Endothelial cell (in vitro differentiated cells): ENCODE measurements at regions not wholly inside any gene's neighbourhood (a gene's known extent, or its start where the extent isn't known, plus 50 kb on each side); places are given as distances from the start of the nearest gene placed in this dataset.
"Not testable (repeated sequence)": the region's sequence is repeated elsewhere in the genome, so short reads cannot be mapped to it uniquely, and the experiment has no call there.

Experiments
- DNase-seq: peaks from one replicate; pipeline ENCODE4 v3.0.0; 2021; ENCODE audit warnings: low spot score
- H3K27ac Mint-ChIP-seq: one replicate; pipeline ENCODE4 v1.8.0; 2021; ENCODE audit warnings: mixed read lengths, inconsistent platforms; ENCODE audit not compliant: unreplicated experiment
- H3K27me3 Mint-ChIP-seq: one replicate; pipeline ENCODE4 v1.8.0; 2021; ENCODE audit warnings: mild to moderate bottlenecking, moderate library complexity, mixed read lengths, inconsistent platforms; ENCODE audit not compliant: unreplicated experiment
- H3K36me3 Mint-ChIP-seq: one replicate; pipeline ENCODE4 v1.8.0; 2021; ENCODE audit warnings: mild to moderate bottlenecking, low read depth, mixed read lengths, inconsistent platforms; ENCODE audit not compliant: unreplicated experiment
- H3K4me1 Mint-ChIP-seq: one replicate; pipeline ENCODE4 v1.8.0; 2021; ENCODE audit warnings: mild to moderate bottlenecking, mixed read lengths, inconsistent platforms; ENCODE audit not compliant: unreplicated experiment
- H3K4me3 Mint-ChIP-seq: one replicate; pipeline ENCODE4 v1.8.0; 2021; ENCODE audit warnings: mild to moderate bottlenecking, mixed read lengths, inconsistent platforms; ENCODE audit not compliant: unreplicated experiment
- H3K9me3 Mint-ChIP-seq: one replicate; pipeline ENCODE4 v1.8.0; 2021; ENCODE audit warnings: mixed read lengths, inconsistent platforms; ENCODE audit not compliant: unreplicated experiment
- CTCF ChIP-seq: fragments of 200-600 bp; sonication (generic); IDR thresholded peaks from one replicate; pipeline ENCODE4 v1.5.0; 2021; ENCODE audit warnings: antibody characterized with exemption; ENCODE audit not compliant: unreplicated experiment

DNA sequence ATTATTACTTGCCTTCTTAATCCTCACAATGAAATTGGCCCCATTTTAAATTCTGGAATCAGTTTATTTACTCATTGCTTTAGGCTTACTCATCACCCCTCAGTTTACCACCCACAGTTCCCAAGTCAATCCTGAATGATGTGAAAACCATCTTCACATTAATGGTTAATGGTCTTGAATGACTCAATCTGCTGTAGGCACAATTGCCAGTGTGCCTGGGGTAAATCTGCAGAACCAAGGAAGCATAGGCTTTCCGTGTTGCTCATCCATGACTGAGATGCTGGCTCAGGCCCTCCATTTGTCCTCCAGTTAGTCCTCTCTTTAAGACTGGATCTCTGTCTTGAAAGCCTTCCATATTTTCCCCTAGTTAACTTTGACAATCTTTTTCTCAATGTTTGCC, 164.5 kb downstream of the PMAIP1 start:
- H3K9me3 Mint-ChIP-seq: no peaks in the 10 kb centered on the region
- peaks cover 1% of the 10 kb centered on the region for H3K27me3 Mint-ChIP-seq
- H3K36me3 Mint-ChIP-seq: no peaks in the 10 kb centered on the region
- no peak overlapping the region for H3K27ac Mint-ChIP-seq
- DNase-seq: no peak
- H3K4me3 Mint-ChIP-seq: no peak overlapping the region
- H3K4me1 Mint-ChIP-seq: no peaks in the 10 kb centered on the region
- no peak for TF ChIP-seq CTCF

DNA sequence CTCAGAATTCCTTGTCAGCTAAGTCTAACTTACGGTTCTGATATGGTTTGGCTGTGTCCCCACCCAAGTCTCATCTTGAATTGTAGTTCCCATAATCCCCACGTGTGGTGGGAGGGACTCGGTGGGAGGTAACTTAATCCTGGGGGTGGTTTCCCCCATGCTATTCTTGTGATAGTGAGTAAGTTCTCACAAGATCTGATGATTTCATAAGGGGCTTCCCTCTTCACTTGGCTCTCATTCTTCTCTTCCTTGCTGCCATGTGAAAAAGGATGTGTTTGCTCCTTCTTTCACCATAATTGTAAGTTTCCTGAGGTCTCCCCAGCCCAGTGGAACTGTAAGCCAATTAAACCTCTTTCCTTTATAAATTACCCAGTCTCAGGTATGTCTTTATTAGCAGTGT, 163.0 kb downstream of the PMAIP1 start:
- H3K4me3 Mint-ChIP-seq, H3K4me1 Mint-ChIP-seq, H3K9me3 Mint-ChIP-seq, H3K27ac Mint-ChIP-seq, H3K27me3 Mint-ChIP-seq, DNase-seq, H3K36me3 Mint-ChIP-seq: not testable (repeated sequence)

GRCh38 chr18:60062396-60062795, 162.6 kb downstream of the PMAIP1 start:
- no peaks in the 10 kb centered on the region for H3K4me1 Mint-ChIP-seq
- DNase-seq: no peak
- H3K27me3 Mint-ChIP-seq: peaks cover 1% of the 10 kb centered on the region
- H3K9me3 Mint-ChIP-seq: no peaks in the 10 kb centered on the region
- no peak overlapping the region for H3K27ac Mint-ChIP-seq
- H3K36me3 Mint-ChIP-seq: no peaks in the 10 kb centered on the region
- no peak overlapping the region for H3K4me3 Mint-ChIP-seq
- TF ChIP-seq CTCF: no peak

- Mint-ChIP-seq H3K9me3 (no peaks in the 10 kb centered on the region), H3K27ac (no peak overlapping the region), H3K36me3 (no peaks in the 10 kb centered on the region), H3K27me3 (peaks cover 1% of the 10 kb centered on the region), H3K4me3 (no peak overlapping the region), H3K4me1 (no peaks in the 10 kb centered on the region)
- no peak for TF ChIP-seq CTCF
- no peak for DNase-seq
Observed at GRCh38 chr18:60060578-60060977, 160.8 kb downstream of the PMAIP1 start.

DNA sequence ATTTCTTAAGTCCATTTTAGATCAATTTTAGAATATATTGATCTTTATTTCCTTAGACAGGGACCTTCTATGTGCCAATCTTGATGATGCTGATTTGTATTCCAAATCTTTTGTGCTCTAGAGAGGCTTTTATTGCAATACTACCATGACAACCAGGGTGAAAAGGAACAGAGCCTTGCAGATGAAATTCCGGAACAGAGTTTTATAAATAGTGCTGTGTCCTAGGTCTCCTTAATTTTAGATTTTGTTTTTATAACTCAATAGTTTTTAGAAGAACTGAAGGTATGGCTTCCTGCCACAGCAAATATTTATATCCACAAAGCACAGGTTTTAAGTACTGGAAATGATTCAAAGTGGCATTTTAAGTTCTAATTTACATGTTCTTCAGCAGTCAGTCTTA, 160.2 kb downstream of the PMAIP1 start:
- no peaks in the 10 kb centered on the region for H3K36me3 Mint-ChIP-seq
- DNase-seq: no peak
- peaks cover 1% of the 10 kb centered on the region for H3K27me3 Mint-ChIP-seq
- no peaks in the 10 kb centered on the region for H3K4me1 Mint-ChIP-seq
- H3K4me3 Mint-ChIP-seq: no peak overlapping the region
- no peak overlapping the region for H3K27ac Mint-ChIP-seq
- no peaks in the 10 kb centered on the region for H3K9me3 Mint-ChIP-seq
- TF ChIP-seq CTCF: no peak

DNA sequence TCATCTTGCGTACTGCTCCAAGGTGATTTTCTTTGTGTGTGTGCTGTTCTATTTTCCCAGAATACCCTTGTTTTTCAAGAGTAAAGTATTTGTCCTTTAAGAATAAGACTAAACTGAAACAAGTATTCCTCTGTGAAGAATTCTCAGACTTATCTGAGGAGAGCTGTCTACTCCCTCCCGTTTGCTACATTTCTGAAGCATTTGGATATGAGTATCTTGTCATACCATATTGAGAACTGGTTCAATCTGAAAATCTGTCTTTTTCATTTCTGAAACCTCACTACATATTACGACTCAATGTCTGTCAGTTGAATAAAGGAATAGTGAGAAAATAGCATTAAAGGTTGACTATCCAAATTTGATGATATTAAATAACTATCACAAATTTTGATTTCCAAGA, 159.4 kb downstream of the PMAIP1 start:
- Mint-ChIP-seq H3K27ac (no peak overlapping the region), H3K36me3 (no peaks in the 10 kb centered on the region)
- no peak for TF ChIP-seq CTCF

More for the DNA sequence above, 159.4 kb downstream of the PMAIP1 start:
- no peaks in the 10 kb centered on the region for H3K9me3 Mint-ChIP-seq
- no peak for DNase-seq
- no peaks in the 10 kb centered on the region for H3K4me1 Mint-ChIP-seq
- no peak overlapping the region for H3K4me3 Mint-ChIP-seq
- peaks cover 1% of the 10 kb centered on the region for H3K27me3 Mint-ChIP-seq
